B cell (primary cell): ENCODE measurements at regions not wholly inside any gene's neighbourhood (a gene's known extent, or its start where the extent isn't known, plus 50 kb on each side); places are given as distances from the start of the nearest gene placed in this dataset.
"Not testable (repeated sequence)": the region's sequence is repeated elsewhere in the genome, so short reads cannot be mapped to it uniquely, and the experiment has no call there.

Experiments used
- ATAC-seq: fragments of 200-7000 bp; cut with Tn5 transposase; one replicate; pipeline ENCODE4 v1.10.0; 2021; ENCODE audit warnings: low read depth, mild to moderate bottlenecking, moderate number of reproducible peaks, moderate library complexity
- CTCF ChIA-PET: fragments of 350-600 bp; sonication (Branson Sonifier 250); formaldehyde crosslinking; loops from one replicate; lab custom pipeline; 2021; ENCODE audit warnings: antibody characterized with exemption, inconsistent platforms; lab: Charles Lee
- POLR2A ChIA-PET: fragments of 350-600 bp; sonication (Branson Sonifier 250); formaldehyde crosslinking; loops from one replicate; lab custom pipeline; 2021; ENCODE audit warnings: antibody characterized with exemption; lab: Charles Lee
- DNase-seq: peaks from one replicate; pipeline ENCODE4 v3.0.0; 2013
- H2AFZ ChIP-seq: 2 replicates; pipeline ENCODE4 v1.6.1; 2012; ENCODE audit warnings: mild to moderate bottlenecking, low read depth, low read length; ENCODE audit not compliant: insufficient read depth, poor library complexity, severe bottlenecking
- H3K27ac ChIP-seq, 2 donors: 1 replicate in 1 of 2; 2 replicates in 1 of 2; pipeline ENCODE4 v1.5.1; 2012 to 2013; ENCODE audit warnings: low read length in 2 of 2, mild to moderate bottlenecking in 2 of 2, moderate library complexity in 1 of 2
- H3K27me3 ChIP-seq, 4 experiments: fragments of 200-600 bp in 1 of 4; sonication (generic) in 1 of 4; replicated peaks in 1 of 4; 1 replicate in 2 of 4; 2 replicates in 2 of 4; pipeline versions ENCODE4 v1.6.1 to v1.7.0; 2013 to 2016; ENCODE audit warnings: low read length in 3 of 4, mild to moderate bottlenecking in 2 of 4, mixed read lengths in 1 of 4, moderate library complexity in 1 of 4; ENCODE audit not compliant: insufficient read depth in 4 of 4, control insufficient read depth in 3 of 4; ENCODE audit errors: control extremely low read depth in 1 of 4
- H3K36me3 ChIP-seq, 2 experiments: replicated peaks in 1 of 2; 1 replicate in 1 of 2; 2 replicates in 1 of 2; pipeline versions ENCODE4 v1.6.1 to v1.7.1; 2013; ENCODE audit warnings: low read length in 1 of 2; ENCODE audit not compliant: insufficient read depth in 2 of 2, control insufficient read depth in 1 of 2; ENCODE audit errors: control extremely low read depth in 1 of 2, extremely low read depth in 1 of 2
- H3K4me1 ChIP-seq, 2 donors: fragments of 200-600 bp in 1 of 2; sonication (generic) in 1 of 2; 1 replicate in 1 of 2; 2 replicates in 1 of 2; pipeline versions ENCODE4 v1.5.1 to v1.6.1; 2013 to 2017; ENCODE audit warnings: low read length in 2 of 2; ENCODE audit not compliant: control insufficient read depth in 2 of 2, insufficient read depth in 2 of 2
- H3K4me2 ChIP-seq: replicated peaks from 2 replicates; pipeline ENCODE3; 2012; ENCODE audit warnings: mild to moderate bottlenecking, low read depth, low read length; ENCODE audit not compliant: poor library complexity, severe bottlenecking
- H3K4me3 ChIP-seq, 5 experiments: fragments of 200-600 bp in 1 of 5; sonication (generic) in 1 of 5; 1 replicate in 3 of 5; 2 replicates in 2 of 5; pipeline versions ENCODE4 v1.5.1 to v1.7.0; 2011 to 2016; ENCODE audit warnings: low read length in 4 of 5, mild to moderate bottlenecking in 4 of 5, low read depth in 2 of 5, control low read depth in 1 of 5, moderate library complexity in 1 of 5; ENCODE audit not compliant: insufficient read depth in 1 of 5; ENCODE audit errors: control extremely low read depth in 1 of 5, extremely low read depth in 1 of 5
- H3K79me2 ChIP-seq: fragments of 200-600 bp; sonication (generic); one replicate; pipeline ENCODE4 v1.6.0; 2016; ENCODE audit warnings: low read length; ENCODE audit not compliant: control insufficient read depth, insufficient read depth
- H3K9ac ChIP-seq: fragments of 200-600 bp; sonication (generic); 2 replicates; pipeline ENCODE4 v1.6.1; 2017; ENCODE audit warnings: mild to moderate bottlenecking, low read length, moderate library complexity
- H3K9me3 ChIP-seq, 3 donors: one replicate each; pipeline versions ENCODE4 v1.6.1 to v1.7.1; 2013; ENCODE audit warnings: low read length in 2 of 3; ENCODE audit not compliant: control insufficient read depth in 2 of 3, insufficient read depth in 1 of 3; ENCODE audit errors: control extremely low read depth in 1 of 3
- H4K20me1 ChIP-seq: 2 replicates; pipeline ENCODE4 v1.6.0; 2012; ENCODE audit warnings: mild to moderate bottlenecking, low read length; ENCODE audit not compliant: insufficient read depth, control insufficient read depth, poor library complexity, severe bottlenecking
- H3K27ac Mint-ChIP-seq: one replicate; pipeline ENCODE4 v1.8.0; 2021; ENCODE audit warnings: mixed read lengths
- H3K27me3 Mint-ChIP-seq: one replicate; pipeline ENCODE4 v1.8.0; 2021; ENCODE audit warnings: mixed read lengths
- H3K4me1 Mint-ChIP-seq: one replicate; pipeline ENCODE4 v1.8.0; 2021; ENCODE audit warnings: mixed read lengths
- H3K4me3 Mint-ChIP-seq: one replicate; pipeline ENCODE4 v1.8.0; 2021; ENCODE audit warnings: mixed read lengths
- H3K9me3 Mint-ChIP-seq: one replicate; pipeline ENCODE4 v1.8.0; 2022; ENCODE audit warnings: mixed read lengths; ENCODE audit not compliant: insufficient read depth
- CTCF ChIP-seq: fragments of 200-600 bp; IDR thresholded peaks from one replicate; pipeline ENCODE4 v1.8.0; 2022; ENCODE audit warnings: antibody characterized with exemption, mild to moderate bottlenecking
- EZH2 ChIP-seq: IDR thresholded peaks from 2 replicates; pipeline ENCODE4 v1.6.1; 2012; ENCODE audit warnings: borderline replicate concordance, low read depth, mild to moderate bottlenecking, moderate library complexity, low read length; ENCODE audit not compliant: insufficient read depth, poor library complexity, severe bottlenecking
- WGBS: methylation state at CpG from one replicate; pipeline ENCODE4 v1.1.5; 2013; ENCODE audit warnings: missing lambda C conversion rate; ENCODE audit not compliant: insufficient coverage; 5-methylcytosine and 5-hydroxymethylcytosine counted together
- intact Hi-C: fragments of 100-400 bp; cut with micrococcal nuclease; formaldehyde crosslinking; loops from one replicate; pipeline ENCODE4 v1.10.0; 2022

GRCh38 chr2:77867146-77867545 is 345.0 kb upstream of the LRRTM4 start:
- intact Hi-C loops: no loop called here
- CTCF ChIA-PET: no interaction called here
- peaks cover 5% of the 10 kb centered on the region for H3K9me3 Mint-ChIP-seq
- no peaks in the 10 kb centered on the region for H3K27me3 Mint-ChIP-seq
- POLR2A ChIA-PET: no interaction called here
- Histone ChIP-seq H3K36me3 (no peaks in the 10 kb centered on the region), H3K27ac (no peak overlapping the region), H4K20me1 (no peaks in the 10 kb centered on the region), H2AFZ (no peak overlapping the region), H3K79me2 (no peaks in the 10 kb centered on the region), H3K9ac (no peak overlapping the region), H3K4me3 (no peak overlapping the region), H3K4me2 (no peak overlapping the region), H3K4me1 (no peaks in the 10 kb centered on the region), H3K9me3 (no peaks in the 10 kb centered on the region), H3K27me3 (no peaks in the 10 kb centered on the region)
- H3K4me1 Mint-ChIP-seq: no peaks in the 10 kb centered on the region
- no peak overlapping the region for H3K27ac Mint-ChIP-seq
- no peak for DNase-seq
- TF ChIP-seq CTCF: no peak
- no peak for TF ChIP-seq EZH2
- H3K4me3 Mint-ChIP-seq: no peak overlapping the region
- ATAC-seq: no peak

- Histone ChIP-seq H3K9ac (no peak overlapping the region), H3K4me1 (no peaks in the 10 kb centered on the region), H4K20me1 (no peaks in the 10 kb centered on the region), H3K27ac (no peak overlapping the region), H3K4me3 (no peak overlapping the region), H2AFZ (no peak overlapping the region), H3K79me2 (no peaks in the 10 kb centered on the region), H3K4me2 (no peak overlapping the region), H3K36me3 (no peaks in the 10 kb centered on the region), H3K9me3 (peaks cover 0 to 2% (median 0%) of the 10 kb centered on the region in 3 donors), H3K27me3 (no peaks in the 10 kb centered on the region)
- Mint-ChIP-seq H3K27ac (no peak overlapping the region), H3K4me1 (no peaks in the 10 kb centered on the region), H3K9me3 (peaks cover 3% of the 10 kb centered on the region), H3K27me3 (no peaks in the 10 kb centered on the region), H3K4me3 (no peak overlapping the region)
- WGBS: no CpG with 5 or more reads among the region's 3 CpGs
- no peak for ATAC-seq
- no peak for TF ChIP-seq EZH2
- TF ChIP-seq CTCF: no peak
- intact Hi-C loops: no loop called here
- CTCF ChIA-PET: no interaction called here
- POLR2A ChIA-PET: no interaction called here
- no peak for DNase-seq
These were observed 351.3 kb upstream of the LRRTM4 start for GRCh38 chr2:77873506-77873905.

GRCh38 chr2:77900211-77900610 is 378.0 kb upstream of the LRRTM4 start:
- H3K4me1 ChIP-seq, H4K20me1 ChIP-seq, intact Hi-C loops, DNase-seq, H3K4me3 ChIP-seq, H3K79me2 ChIP-seq, H3K9me3 Mint-ChIP-seq, H3K9me3 ChIP-seq, H3K27ac Mint-ChIP-seq, H3K4me1 Mint-ChIP-seq, ATAC-seq, H3K27me3 ChIP-seq, H3K27me3 Mint-ChIP-seq, H2AFZ ChIP-seq, H3K36me3 ChIP-seq, H3K4me2 ChIP-seq, H3K9ac ChIP-seq, H3K4me3 Mint-ChIP-seq, H3K27ac ChIP-seq, CTCF ChIA-PET, POLR2A ChIA-PET: not testable (repeated sequence)
- 90% methylated on average over 5 of the region's 6 CpGs for WGBS
